Caco-2 (cell line): ENCODE measurements at regions not wholly inside any gene's neighbourhood (a gene's known extent, or its start where the extent isn't known, plus 50 kb on each side); places are given as distances from the start of the nearest gene placed in this dataset.

Experiments
- BruUV-seq: library from RNA; stranded (reverse); fragments of 400-500 nt; replicated peaks from 2 replicates; lab custom pipeline; 2021; lab: Mats Ljungman, UMichigan
- CTCF ChIA-PET: fragments of 300-600 bp; sonication (Branson Sonifier 250); formaldehyde crosslinking; loops from one replicate; lab custom pipeline; 2022; ENCODE audit warnings: antibody characterized with exemption; lab: Charles Lee
- POLR2A ChIA-PET: fragments of 300-600 bp; sonication (Branson Sonifier 250); formaldehyde crosslinking; loops from one replicate; lab custom pipeline; 2022; ENCODE audit warnings: antibody characterized with exemption; lab: Charles Lee
- DNase-seq, 2 experiments: peaks; one replicate each; pipeline versions ENCODE4 v3.0.0 to v3.0.0-alpha.2; 2020 to 2022
- H3K27me3 ChIP-seq: replicated peaks from 2 replicates; pipeline ENCODE4 v1.6.0; 2011; ENCODE audit warnings: low read length; ENCODE audit not compliant: control insufficient read depth, insufficient read depth
- H3K36me3 ChIP-seq: 2 replicates; pipeline ENCODE4 v1.5.1; 2011; ENCODE audit warnings: low read length; ENCODE audit not compliant: control insufficient read depth, insufficient read depth
- H3K4me1 ChIP-seq: fragments of 250-450 bp; sonication (Bioruptor Pico); 2 replicates; pipeline ENCODE4 v1.5.1; 2020; ENCODE audit warnings: mild to moderate bottlenecking
- H3K4me3 ChIP-seq: 2 replicates; pipeline ENCODE4 v1.5.1; 2011; ENCODE audit warnings: low read depth, mild to moderate bottlenecking, control low read depth, low read length
- H3K9me3 ChIP-seq: fragments of 250-450 bp; sonication (Bioruptor Pico); 2 replicates; pipeline ENCODE4 v1.5.1; 2020; ENCODE audit warnings: mild to moderate bottlenecking, moderate library complexity
- H3K27ac Mint-ChIP-seq: one replicate; pipeline ENCODE4 v1.8.0; 2022; ENCODE audit warnings: mixed read lengths; ENCODE audit not compliant: unreplicated experiment
- H3K27me3 Mint-ChIP-seq: one replicate; pipeline ENCODE4 v1.8.0; 2022; ENCODE audit warnings: mixed read lengths; ENCODE audit not compliant: insufficient read depth, unreplicated experiment
- H3K36me3 Mint-ChIP-seq: one replicate; pipeline ENCODE4 v1.8.0; 2022; ENCODE audit warnings: mild to moderate bottlenecking, mixed read lengths; ENCODE audit not compliant: insufficient read depth, unreplicated experiment
- H3K4me1 Mint-ChIP-seq: one replicate; pipeline ENCODE4 v1.8.0; 2022; ENCODE audit warnings: low read depth, mixed read lengths; ENCODE audit not compliant: unreplicated experiment
- H3K4me3 Mint-ChIP-seq: one replicate; pipeline ENCODE4 v1.8.0; 2022; ENCODE audit warnings: mild to moderate bottlenecking, moderate library complexity, mixed read lengths; ENCODE audit not compliant: unreplicated experiment
- H3K9me3 Mint-ChIP-seq: one replicate; pipeline ENCODE4 v1.8.0; 2022; ENCODE audit warnings: mixed read lengths; ENCODE audit not compliant: unreplicated experiment
- intact Hi-C: fragments of 100-400 bp; cut with micrococcal nuclease; formaldehyde crosslinking; loops from one replicate; pipeline ENCODE4 v1.10.0; 2022; ENCODE audit not compliant: unreplicated experiment
- TF ChIP-seq, protein P1 (sequence below), 2 experiments: fragments of 200-600 bp in 1 of 2; IDR thresholded peaks; 1 replicate in 1 of 2; 2 replicates in 1 of 2; pipeline versions ENCODE4 v1.5.1 to v1.8.0; 2011 to 2022; ENCODE audit warnings: antibody characterized with exemption in 1 of 2, control low read depth in 1 of 2, inconsistent platforms in 1 of 2, low read depth in 1 of 2, low read length in 1 of 2, mild to moderate bottlenecking in 1 of 2, moderate library complexity in 1 of 2; ENCODE audit not compliant: insufficient read depth in 1 of 2, severe bottlenecking in 1 of 2, unreplicated experiment in 1 of 2

DNA sequence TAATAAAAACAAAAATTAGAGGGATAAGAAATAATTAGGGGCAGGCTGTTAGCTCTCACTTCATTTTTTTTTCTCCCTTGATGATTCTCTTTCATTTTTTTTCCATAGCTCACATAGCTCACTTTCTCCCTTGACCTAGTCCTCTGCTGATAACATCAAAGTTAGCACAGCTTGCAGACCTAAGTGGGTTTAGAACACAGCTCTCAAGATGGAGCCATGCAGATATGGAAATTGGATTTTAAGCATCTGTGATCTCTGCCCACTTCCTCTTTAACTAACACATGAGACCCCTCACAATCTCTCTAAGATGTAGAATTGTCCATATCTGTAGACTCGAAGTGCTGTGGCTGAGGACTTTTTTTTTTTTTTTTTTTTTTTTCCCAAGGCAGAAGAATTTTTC is 257.1 kb downstream of the SOX4 start:
- no peaks in the 10 kb centered on the region for H3K9me3 ChIP-seq
- CTCF ChIA-PET, result no interaction called here
- H3K4me3 Mint-ChIP-seq, result no peak overlapping the region
- H3K4me1 Mint-ChIP-seq, result no peaks in the 10 kb centered on the region
- no TSS peak for BruUV-seq
- H3K27ac Mint-ChIP-seq, result no peak overlapping the region
- H3K27me3 ChIP-seq, result no peaks in the 10 kb centered on the region
- peaks cover 26% of the 10 kb centered on the region for H3K4me1 ChIP-seq
- H3K9me3 Mint-ChIP-seq, result no peaks in the 10 kb centered on the region
- TF ChIP-seq, protein P1, sequence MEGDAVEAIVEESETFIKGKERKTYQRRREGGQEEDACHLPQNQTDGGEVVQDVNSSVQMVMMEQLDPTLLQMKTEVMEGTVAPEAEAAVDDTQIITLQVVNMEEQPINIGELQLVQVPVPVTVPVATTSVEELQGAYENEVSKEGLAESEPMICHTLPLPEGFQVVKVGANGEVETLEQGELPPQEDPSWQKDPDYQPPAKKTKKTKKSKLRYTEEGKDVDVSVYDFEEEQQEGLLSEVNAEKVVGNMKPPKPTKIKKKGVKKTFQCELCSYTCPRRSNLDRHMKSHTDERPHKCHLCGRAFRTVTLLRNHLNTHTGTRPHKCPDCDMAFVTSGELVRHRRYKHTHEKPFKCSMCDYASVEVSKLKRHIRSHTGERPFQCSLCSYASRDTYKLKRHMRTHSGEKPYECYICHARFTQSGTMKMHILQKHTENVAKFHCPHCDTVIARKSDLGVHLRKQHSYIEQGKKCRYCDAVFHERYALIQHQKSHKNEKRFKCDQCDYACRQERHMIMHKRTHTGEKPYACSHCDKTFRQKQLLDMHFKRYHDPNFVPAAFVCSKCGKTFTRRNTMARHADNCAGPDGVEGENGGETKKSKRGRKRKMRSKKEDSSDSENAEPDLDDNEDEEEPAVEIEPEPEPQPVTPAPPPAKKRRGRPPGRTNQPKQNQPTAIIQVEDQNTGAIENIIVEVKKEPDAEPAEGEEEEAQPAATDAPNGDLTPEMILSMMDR (IDR thresholded peaks at IDR 0.05; ENCODE audit: insufficient read depth in 1 of 2, low read depth in 1 of 2, low read length in 1 of 2, severe bottlenecking in 1 of 2, unreplicated experiment in 1 of 2), result no peak
- intact Hi-C loops, result no loop called here
- POLR2A ChIA-PET, result interaction anchor here (1.0 kb wide), 1 partner anchor 257 kb away, joined by 3 read pairs; the partner anchor contains the start of gene SOX4
- DNase-seq, result no peak
- H3K27me3 Mint-ChIP-seq, result no peaks in the 10 kb centered on the region
- H3K36me3 Mint-ChIP-seq, result no peaks in the 10 kb centered on the region
- no peak overlapping the region for H3K4me3 ChIP-seq
- no peaks in the 10 kb centered on the region for H3K36me3 ChIP-seq

GRCh38 chr6:21855811-21856455 is 262.4 kb downstream of the SOX4 start:
- no peak overlapping the region for H3K4me3 ChIP-seq
- no peaks in the 10 kb centered on the region for H3K9me3 Mint-ChIP-seq
- peaks cover 13% of the 10 kb centered on the region; the same call in 1 of the 2 replicates for H3K4me1 ChIP-seq
- no peak overlapping the region for H3K4me3 Mint-ChIP-seq
- TF ChIP-seq, protein P1 (IDR thresholded peaks at IDR 0.05; ENCODE audit: insufficient read depth in 1 of 2, low read depth in 1 of 2, low read length in 1 of 2, severe bottlenecking in 1 of 2, unreplicated experiment in 1 of 2), result no peak
- no peaks in the 10 kb centered on the region for H3K36me3 ChIP-seq
- intact Hi-C loops, result no loop called here
- ChIA-PET POLR2A (no interaction called here), CTCF (no interaction called here)
- no peak overlapping the region for H3K27ac Mint-ChIP-seq
- H3K27me3 Mint-ChIP-seq, result no peaks in the 10 kb centered on the region
- H3K36me3 Mint-ChIP-seq, result no peaks in the 10 kb centered on the region
- no peaks in the 10 kb centered on the region for H3K9me3 ChIP-seq
- no TSS peak for BruUV-seq
- no peak for DNase-seq
- H3K27me3 ChIP-seq, result no peaks in the 10 kb centered on the region
- H3K4me1 Mint-ChIP-seq, result no peaks in the 10 kb centered on the region

- H3K4me3 Mint-ChIP-seq, result no peak overlapping the region
- no peaks in the 10 kb centered on the region for H3K27me3 Mint-ChIP-seq
- no peaks in the 10 kb centered on the region for H3K9me3 ChIP-seq
- no peak for DNase-seq
- no peaks in the 10 kb centered on the region for H3K27me3 ChIP-seq
- intact Hi-C loops, result no loop called here
- ChIA-PET POLR2A (no interaction called here), CTCF (no interaction called here)
- H3K4me1 Mint-ChIP-seq, result no peaks in the 10 kb centered on the region
- H3K9me3 Mint-ChIP-seq, result no peaks in the 10 kb centered on the region
- no peak overlapping the region for H3K27ac Mint-ChIP-seq
- BruUV-seq, result no TSS peak
- no peaks in the 10 kb centered on the region for H3K36me3 ChIP-seq
- TF ChIP-seq, protein P1 (IDR thresholded peaks at IDR 0.05; ENCODE audit: insufficient read depth in 1 of 2, low read depth in 1 of 2, low read length in 1 of 2, severe bottlenecking in 1 of 2, unreplicated experiment in 1 of 2), result no peak
- no peaks in the 10 kb centered on the region for H3K36me3 Mint-ChIP-seq
- H3K4me1 ChIP-seq, result peaks cover 13% of the 10 kb centered on the region; the same call in 1 of the 2 replicates
- no peak overlapping the region for H3K4me3 ChIP-seq
Measured at GRCh38 chr6:21856456-21856825, 262.9 kb downstream of the SOX4 start.
